CD8-positive, alpha-beta memory T cell (primary cell): ENCODE measurements at regions not wholly inside any gene's neighbourhood (a gene's known extent, or its start where the extent isn't known, plus 50 kb on each side); places are given as distances from the start of the nearest gene placed in this dataset.

Experiments used
- CTCF ChIA-PET: fragments of 350-600 bp; sonication (Branson Sonifier 250); formaldehyde crosslinking; loops from one replicate; lab custom pipeline; 2021; ENCODE audit warnings: antibody characterized with exemption; lab: Charles Lee
- POLR2A ChIA-PET: fragments of 350-600 bp; sonication (Branson Sonifier 250); formaldehyde crosslinking; loops from one replicate; lab custom pipeline; 2021; ENCODE audit warnings: antibody characterized with exemption; lab: Charles Lee
- DNase-seq, 5 donors: peaks; one replicate each; pipeline versions ENCODE4 v3.0.0 to v3.0.0-alpha.2; 2020 to 2022; ENCODE audit warnings: mixed read lengths in 1 of 5
- H3K27ac ChIP-seq: one replicate; pipeline ENCODE4 v1.7.0; 2013; ENCODE audit warnings: low read depth, mild to moderate bottlenecking, low read length, moderate library complexity
- H3K27me3 ChIP-seq: 2 replicates; pipeline ENCODE4 v1.7.0; 2013; ENCODE audit warnings: low read length, mild to moderate bottlenecking; ENCODE audit not compliant: insufficient read depth, poor library complexity, severe bottlenecking
- H3K36me3 ChIP-seq: 2 replicates; pipeline ENCODE4 v1.7.0; 2013; ENCODE audit warnings: mild to moderate bottlenecking, low read length, moderate library complexity; ENCODE audit not compliant: insufficient read depth
- H3K4me1 ChIP-seq: 2 replicates; pipeline ENCODE4 v1.7.0; 2013; ENCODE audit warnings: mild to moderate bottlenecking, low read length, moderate library complexity; ENCODE audit not compliant: insufficient read depth
- H3K4me3 ChIP-seq: 2 replicates; pipeline ENCODE4 v1.7.0; 2013; ENCODE audit warnings: mild to moderate bottlenecking, low read length
- H3K9me3 ChIP-seq: 2 replicates; pipeline ENCODE4 v1.7.0; 2013; ENCODE audit warnings: mild to moderate bottlenecking, low read length
- H3K27ac Mint-ChIP-seq, 8 donors: one replicate each; pipeline ENCODE4 v1.8.0; 2020 to 2021; ENCODE audit warnings: mixed read lengths in 8 of 8, mild to moderate bottlenecking in 6 of 8, inconsistent platforms in 3 of 8, moderate library complexity in 3 of 8
- H3K27me3 Mint-ChIP-seq, 2 donors: one replicate each; pipeline ENCODE4 v1.8.0; 2020 to 2021; ENCODE audit warnings: mixed read lengths in 2 of 2, mild to moderate bottlenecking in 1 of 2, moderate library complexity in 1 of 2
- H3K36me3 Mint-ChIP-seq, 3 donors: one replicate each; pipeline ENCODE4 v1.8.0; 2020 to 2021; ENCODE audit warnings: mixed read lengths in 3 of 3, inconsistent platforms in 1 of 3, mild to moderate bottlenecking in 1 of 3
- H3K4me1 Mint-ChIP-seq, 3 donors: one replicate each; pipeline ENCODE4 v1.8.0; 2020 to 2021; ENCODE audit warnings: mixed read lengths in 3 of 3, inconsistent platforms in 1 of 3, mild to moderate bottlenecking in 1 of 3
- H3K4me3 Mint-ChIP-seq, 7 donors: one replicate each; pipeline ENCODE4 v1.8.0; 2020 to 2021; ENCODE audit warnings: mixed read lengths in 7 of 7, mild to moderate bottlenecking in 6 of 7, moderate library complexity in 4 of 7, inconsistent platforms in 2 of 7
- H3K9me3 Mint-ChIP-seq, 5 donors: one replicate each; pipeline ENCODE4 v1.8.0; 2020 to 2022; ENCODE audit warnings: mixed read lengths in 5 of 5, mild to moderate bottlenecking in 3 of 5, moderate library complexity in 2 of 5, inconsistent platforms in 1 of 5

- H3K27ac ChIP-seq = no peak overlapping the region
- H3K9me3 ChIP-seq = no peaks in the 10 kb centered on the region
- Mint-ChIP-seq H3K27me3 (no peaks in the 10 kb centered on the region), H3K36me3 (peaks cover 0 to 4% (median 0%) of the 10 kb centered on the region in 3 donors), H3K4me3 (no peak overlapping the region), H3K9me3 (peaks cover 7 to 12% (median 9%) of the 10 kb centered on the region in 5 donors), H3K4me1 (no peaks in the 10 kb centered on the region), H3K27ac (no peak overlapping the region)
- no peaks in the 10 kb centered on the region for H3K4me1 ChIP-seq
- no peaks in the 10 kb centered on the region for H3K27me3 ChIP-seq
- POLR2A ChIA-PET = no interaction called here
- DNase-seq = no peak
- no peak overlapping the region for H3K4me3 ChIP-seq
- no peaks in the 10 kb centered on the region for H3K36me3 ChIP-seq
- CTCF ChIA-PET = no interaction called here
Observed at GRCh38 chr6:140744659-140745320, 1370.3 kb upstream of the CITED2 start.

GRCh38 chr6:140736231-140736630 lies 1361.8 kb upstream of the CITED2 start:
- no peak overlapping the region for H3K27ac ChIP-seq
- ChIA-PET CTCF (no interaction called here), POLR2A (no interaction called here)
- no peak overlapping the region for H3K4me3 Mint-ChIP-seq
- no peaks in the 10 kb centered on the region for H3K9me3 ChIP-seq
- no peaks in the 10 kb centered on the region for H3K4me1 ChIP-seq
- H3K36me3 ChIP-seq = no peaks in the 10 kb centered on the region
- no peak overlapping the region for H3K27ac Mint-ChIP-seq
- no peaks in the 10 kb centered on the region for H3K4me1 Mint-ChIP-seq
- no peaks in the 10 kb centered on the region for H3K9me3 Mint-ChIP-seq
- DNase-seq = no peak
- no peaks in the 10 kb centered on the region for H3K27me3 ChIP-seq
- no peaks in the 10 kb centered on the region for H3K27me3 Mint-ChIP-seq
- no peak overlapping the region for H3K4me3 ChIP-seq
- H3K36me3 Mint-ChIP-seq = no peaks in the 10 kb centered on the region

- H3K36me3 Mint-ChIP-seq = no peaks in the 10 kb centered on the region
- ChIA-PET CTCF (no interaction called here), POLR2A (no interaction called here)
- no peak overlapping the region for H3K4me3 Mint-ChIP-seq
- no peaks in the 10 kb centered on the region for H3K27me3 Mint-ChIP-seq
- Histone ChIP-seq H3K27me3 (no peaks in the 10 kb centered on the region), H3K4me3 (no peak overlapping the region), H3K27ac (no peak overlapping the region), H3K4me1 (no peaks in the 10 kb centered on the region), H3K36me3 (no peaks in the 10 kb centered on the region), H3K9me3 (no peaks in the 10 kb centered on the region)
- H3K4me1 Mint-ChIP-seq = peaks cover 0 to 4% (median 4%) of the 10 kb centered on the region in 3 donors
- H3K9me3 Mint-ChIP-seq = no peaks in the 10 kb centered on the region
- no peak overlapping the region for H3K27ac Mint-ChIP-seq
- DNase-seq = no peak
Observed at GRCh38 chr6:140732991-140733390, 1358.5 kb upstream of the CITED2 start.

- ChIA-PET CTCF (no interaction called here), POLR2A (no interaction called here)
- Histone ChIP-seq H3K36me3 (no peaks in the 10 kb centered on the region), H3K9me3 (no peaks in the 10 kb centered on the region), H3K27me3 (no peaks in the 10 kb centered on the region), H3K4me3 (no peak overlapping the region), H3K27ac (no peak overlapping the region), H3K4me1 (no peaks in the 10 kb centered on the region)
- no peaks in the 10 kb centered on the region for H3K36me3 Mint-ChIP-seq
- no peak for DNase-seq
- H3K4me1 Mint-ChIP-seq = peaks cover 0 to 4% (median 4%) of the 10 kb centered on the region in 3 donors
- H3K4me3 Mint-ChIP-seq = no peak overlapping the region
- no peak overlapping the region for H3K27ac Mint-ChIP-seq
- H3K27me3 Mint-ChIP-seq = no peaks in the 10 kb centered on the region
- H3K9me3 Mint-ChIP-seq = no peaks in the 10 kb centered on the region
Observed at GRCh38 chr6:140732155-140732554, 1357.7 kb upstream of the CITED2 start.

- ChIA-PET CTCF (no interaction called here), POLR2A (no interaction called here)
Observed at GRCh38 chr6:140731741-140732140, 1357.3 kb upstream of the CITED2 start.

GRCh38 chr6:140729521-140729920 lies 1355.1 kb upstream of the CITED2 start:
- no peaks in the 10 kb centered on the region for H3K9me3 ChIP-seq
- Mint-ChIP-seq H3K36me3 (no peaks in the 10 kb centered on the region), H3K4me1 (peaks cover 0 to 4% (median 4%) of the 10 kb centered on the region in 3 donors), H3K9me3 (no peaks in the 10 kb centered on the region), H3K4me3 (no peak overlapping the region), H3K27me3 (no peaks in the 10 kb centered on the region), H3K27ac (no peak overlapping the region)
- no peak overlapping the region for H3K27ac ChIP-seq
- H3K4me1 ChIP-seq = no peaks in the 10 kb centered on the region
- POLR2A ChIA-PET = no interaction called here
- H3K36me3 ChIP-seq = no peaks in the 10 kb centered on the region
- H3K4me3 ChIP-seq = no peak overlapping the region
- CTCF ChIA-PET = no interaction called here
- DNase-seq = no peak
- no peaks in the 10 kb centered on the region for H3K27me3 ChIP-seq

More at GRCh38 chr6:140731741-140732140, 1357.3 kb upstream of the CITED2 start:
- H3K9me3 ChIP-seq = no peaks in the 10 kb centered on the region
- Mint-ChIP-seq H3K4me1 (peaks cover 0 to 4% (median 4%) of the 10 kb centered on the region in 3 donors), H3K4me3 (no peak overlapping the region), H3K27ac (no peak overlapping the region), H3K9me3 (no peaks in the 10 kb centered on the region), H3K36me3 (no peaks in the 10 kb centered on the region), H3K27me3 (no peaks in the 10 kb centered on the region)
- no peaks in the 10 kb centered on the region for H3K27me3 ChIP-seq
- no peaks in the 10 kb centered on the region for H3K36me3 ChIP-seq
- H3K27ac ChIP-seq = no peak overlapping the region
- no peak overlapping the region for H3K4me3 ChIP-seq
- no peak for DNase-seq
- H3K4me1 ChIP-seq = no peaks in the 10 kb centered on the region

GRCh38 chr6:140718021-140718420 lies 1343.6 kb upstream of the CITED2 start:
- H3K36me3 ChIP-seq = no peaks in the 10 kb centered on the region
- H3K4me3 ChIP-seq = no peak overlapping the region
- ChIA-PET CTCF (no interaction called here), POLR2A (no interaction called here)
- no peaks in the 10 kb centered on the region for H3K4me1 ChIP-seq
- H3K36me3 Mint-ChIP-seq = no peaks in the 10 kb centered on the region
- H3K27me3 ChIP-seq = no peaks in the 10 kb centered on the region
- no peak overlapping the region for H3K27ac ChIP-seq
- H3K9me3 Mint-ChIP-seq = peaks cover 4 to 12% (median 7%) of the 10 kb centered on the region in 5 donors
- DNase-seq = no peak
- H3K4me3 Mint-ChIP-seq = no peak overlapping the region
- no peak overlapping the region for H3K27ac Mint-ChIP-seq
- H3K4me1 Mint-ChIP-seq = no peaks in the 10 kb centered on the region
- no peaks in the 10 kb centered on the region for H3K9me3 ChIP-seq
- H3K27me3 Mint-ChIP-seq = no peaks in the 10 kb centered on the region

- H3K4me3 Mint-ChIP-seq = no peak overlapping the region
- Histone ChIP-seq H3K4me1 (no peaks in the 10 kb centered on the region), H3K27me3 (no peaks in the 10 kb centered on the region), H3K36me3 (no peaks in the 10 kb centered on the region), H3K9me3 (no peaks in the 10 kb centered on the region), H3K27ac (no peak overlapping the region), H3K4me3 (no peak overlapping the region)
- H3K4me1 Mint-ChIP-seq = no peaks in the 10 kb centered on the region
- no peak overlapping the region for H3K27ac Mint-ChIP-seq
- POLR2A ChIA-PET = no interaction called here
- no peaks in the 10 kb centered on the region for H3K36me3 Mint-ChIP-seq
- CTCF ChIA-PET = no interaction called here
- H3K9me3 Mint-ChIP-seq = peaks cover 4 to 12% (median 7%) of the 10 kb centered on the region in 5 donors
- no peaks in the 10 kb centered on the region for H3K27me3 Mint-ChIP-seq
- no peak for DNase-seq
Observed at GRCh38 chr6:140713495-140713894, 1339.0 kb upstream of the CITED2 start.
